ENCODE measurements at regions not wholly inside any gene's neighbourhood (a gene's known extent, or its start where the extent isn't known, plus 50 kb on each side); places are given as distances from the start of the nearest gene placed in this dataset.

- H2AFZ ChIP-seq (ENCODE audit: low read depth, low read length): no peak overlapping the region
- no peak for DNase-seq (ENCODE audit: low read depth, low spot score)
- H4K20me1 ChIP-seq (replicated peaks; ENCODE audit: control insufficient read depth, extremely low read depth, insufficient read depth, low read length): no peaks in the 10 kb centered on the region
- peak overlapping the region; percentile 54 for H3K27ac ChIP-seq (ENCODE audit: insufficient read depth, low read depth, low read length)
- no peaks in the 10 kb centered on the region for H3K36me3 ChIP-seq (ENCODE audit: control insufficient read depth in 2 of 2, extremely low read depth in 1 of 2, insufficient read depth in 2 of 2, low read length in 2 of 2)
- H3K9me1 ChIP-seq (replicated peaks; ENCODE audit: control insufficient read depth, extremely low read depth, insufficient read depth, low read length): no peaks in the 10 kb centered on the region
- H3K79me2 ChIP-seq (ENCODE audit: control insufficient read depth, insufficient read depth, low read length): no peaks in the 10 kb centered on the region
- H3K4me3 ChIP-seq (replicated peaks in 1 of 3; ENCODE audit: insufficient read depth in 1 of 3, low read depth in 1 of 3, low read length in 3 of 3): no peak overlapping the region
- dilution Hi-C loops (cut with MboI; ENCODE audit: extremely low pct_ligation_motif_present, low sequenced_read_pairs) (loop anchor here (25.0 kb wide), 1 partner anchor 496 kb away; no protein-coding TSS in a partner anchor), intact Hi-C loops (cut with micrococcal nuclease) (loop anchor here (1.0 to 2.0 kb wide), 3 partner anchors 170 to 547 kb away; no protein-coding TSS in a partner anchor)
- no peak overlapping the region for H3K9ac ChIP-seq (replicated peaks; ENCODE audit: extremely low read depth, insufficient read depth, low read length)
- peak overlapping the region; percentile 70 for H3K4me2 ChIP-seq (ENCODE audit: insufficient read depth, low read length)
- no peaks in the 10 kb centered on the region for H3K27me3 ChIP-seq (ENCODE audit: control insufficient read depth in 2 of 2, insufficient read depth in 2 of 2, low read length in 2 of 2)
- FAIRE-seq: no peak
- POLR2A ChIA-PET: interaction anchor here (1.0 to 1.6 kb wide), 3 partner anchors 86 to 447 kb away, joined by 4 to 10 read pairs (median 6); no protein-coding TSS in a partner anchor
- CTCF ChIA-PET: interaction anchor here (0.6 to 2.4 kb wide), 23 partner anchors 9 to 547 kb away, joined by 3 to 19 read pairs (median 5); no protein-coding TSS in a partner anchor
- BruUV-seq (replicated peaks): no TSS peak
- H3K9me3 ChIP-seq (replicated peaks; ENCODE audit: control insufficient read depth, insufficient read depth, low read length): no peaks in the 10 kb centered on the region
- TF ChIP-seq MYC (IDR thresholded peaks at IDR 0.05; ENCODE audit: low read depth, low read length) (no peak), FOS (IDR thresholded peaks at IDR 0.05; ENCODE audit: borderline replicate concordance, insufficient read depth, low read length) (no peak), EZH2 (IDR thresholded peaks at IDR 0.05; ENCODE audit: borderline replicate concordance, low read depth, low read length, severe bottlenecking) (no peak), JUN (IDR thresholded peaks at IDR 0.05; ENCODE audit: borderline replicate concordance, insufficient read depth, insufficient read length, low read depth) (no peak), POLR2AphosphoS5 (IDR thresholded peaks at IDR 0.05; ENCODE audit: insufficient read depth, low read depth, low read length) (no peak), POLR2A (IDR thresholded peaks at IDR 0.05; ENCODE audit: low read depth, low read length) (no peak), GATA2 (IDR thresholded peaks at IDR 0.05; ENCODE audit: insufficient read depth, insufficient read length, low read depth, low read length) (no peak), CTCF (IDR thresholded peaks at IDR 0.05; ENCODE audit: extremely low read depth in 1 of 2, insufficient read depth in 1 of 2, low read depth in 1 of 2, low read length in 2 of 2) (no peak)
- H3K4me1 ChIP-seq (ENCODE audit: control insufficient read depth, extremely low read depth, insufficient read depth, low read length): peaks cover 32% of the 10 kb centered on the region
Observed at GRCh38 chr12:42791399-42791798, 201.9 kb upstream of the PRICKLE1 start.

Measured in endothelial cell of umbilical vein (primary cell).